ENCODE measurements at regions not wholly inside any gene's neighbourhood (a gene's known extent, or its start where the extent isn't known, plus 50 kb on each side); places are given as distances from the start of the nearest gene placed in this dataset.

DNA sequence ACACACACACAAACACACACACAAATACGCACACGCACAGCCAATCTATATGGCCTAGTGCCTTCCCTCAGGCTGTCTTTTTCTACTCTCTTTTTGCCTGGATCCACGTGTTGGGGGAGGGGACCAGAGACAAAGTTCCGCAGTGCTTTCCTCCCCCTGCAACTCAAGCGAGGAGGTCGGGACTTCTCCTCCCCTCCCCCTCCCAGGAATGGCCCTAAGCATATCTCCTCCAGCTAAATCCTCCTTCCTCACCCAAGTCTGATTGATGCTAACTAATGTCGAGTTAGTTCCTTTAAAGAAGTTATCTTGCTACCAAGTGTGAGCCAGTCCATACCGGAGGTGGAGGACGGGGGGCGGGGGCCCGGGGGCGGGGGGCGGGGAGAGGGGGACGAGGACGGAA, 141.2 kb upstream of the ZIC3 start:
- Histone ChIP-seq H3K27me3 (peaks cover 32% of the 10 kb centered on the region), H3K27ac (no peak overlapping the region), H3K9me3 (no peaks in the 10 kb centered on the region), H3K9ac (ENCODE audit: low read depth in 2 of 2, low read length in 2 of 2) (no peak overlapping the region), H3K4me3 (no peak overlapping the region), H3K4me1 (no peaks in the 10 kb centered on the region), H3K36me3 (no peaks in the 10 kb centered on the region)
- intact Hi-C loops (cut with DNase I): no loop called here
- no peak for DNase-seq
- TF ChIP-seq, protein P1, sequence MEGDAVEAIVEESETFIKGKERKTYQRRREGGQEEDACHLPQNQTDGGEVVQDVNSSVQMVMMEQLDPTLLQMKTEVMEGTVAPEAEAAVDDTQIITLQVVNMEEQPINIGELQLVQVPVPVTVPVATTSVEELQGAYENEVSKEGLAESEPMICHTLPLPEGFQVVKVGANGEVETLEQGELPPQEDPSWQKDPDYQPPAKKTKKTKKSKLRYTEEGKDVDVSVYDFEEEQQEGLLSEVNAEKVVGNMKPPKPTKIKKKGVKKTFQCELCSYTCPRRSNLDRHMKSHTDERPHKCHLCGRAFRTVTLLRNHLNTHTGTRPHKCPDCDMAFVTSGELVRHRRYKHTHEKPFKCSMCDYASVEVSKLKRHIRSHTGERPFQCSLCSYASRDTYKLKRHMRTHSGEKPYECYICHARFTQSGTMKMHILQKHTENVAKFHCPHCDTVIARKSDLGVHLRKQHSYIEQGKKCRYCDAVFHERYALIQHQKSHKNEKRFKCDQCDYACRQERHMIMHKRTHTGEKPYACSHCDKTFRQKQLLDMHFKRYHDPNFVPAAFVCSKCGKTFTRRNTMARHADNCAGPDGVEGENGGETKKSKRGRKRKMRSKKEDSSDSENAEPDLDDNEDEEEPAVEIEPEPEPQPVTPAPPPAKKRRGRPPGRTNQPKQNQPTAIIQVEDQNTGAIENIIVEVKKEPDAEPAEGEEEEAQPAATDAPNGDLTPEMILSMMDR (IDR thresholded peaks at IDR 0.05): no peak

DNA sequence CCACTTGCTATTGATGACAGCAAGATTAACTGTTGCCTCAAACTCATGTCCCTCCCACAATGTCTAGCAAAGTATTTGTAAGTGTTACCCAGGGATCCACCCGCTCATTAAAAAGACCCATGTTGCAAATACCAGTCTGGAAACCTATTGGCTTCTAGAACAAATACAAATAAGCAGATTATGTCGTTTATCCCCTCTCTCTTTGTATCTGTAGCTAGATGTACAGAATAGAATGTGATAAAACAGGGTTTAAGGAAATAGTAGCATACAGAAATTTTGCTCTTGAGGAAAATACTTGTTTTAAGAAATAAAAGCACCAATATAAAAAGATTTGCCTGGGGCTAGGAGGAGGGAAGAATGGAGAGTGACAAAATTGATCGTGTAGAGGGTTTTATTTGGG, 142.7 kb upstream of the ZIC3 start:
- Histone ChIP-seq H3K36me3 (no peaks in the 10 kb centered on the region), H3K9me3 (no peaks in the 10 kb centered on the region), H3K27ac (no peak overlapping the region), H3K27me3 (peaks cover 19% of the 10 kb centered on the region), H3K9ac (ENCODE audit: low read depth in 2 of 2, low read length in 2 of 2) (no peak overlapping the region), H3K4me1 (no peaks in the 10 kb centered on the region), H3K4me3 (no peak overlapping the region)
- TF ChIP-seq, protein P1 (IDR thresholded peaks at IDR 0.05): no peak
- DNase-seq: no peak
- intact Hi-C loops (cut with DNase I): no loop called here

DNA sequence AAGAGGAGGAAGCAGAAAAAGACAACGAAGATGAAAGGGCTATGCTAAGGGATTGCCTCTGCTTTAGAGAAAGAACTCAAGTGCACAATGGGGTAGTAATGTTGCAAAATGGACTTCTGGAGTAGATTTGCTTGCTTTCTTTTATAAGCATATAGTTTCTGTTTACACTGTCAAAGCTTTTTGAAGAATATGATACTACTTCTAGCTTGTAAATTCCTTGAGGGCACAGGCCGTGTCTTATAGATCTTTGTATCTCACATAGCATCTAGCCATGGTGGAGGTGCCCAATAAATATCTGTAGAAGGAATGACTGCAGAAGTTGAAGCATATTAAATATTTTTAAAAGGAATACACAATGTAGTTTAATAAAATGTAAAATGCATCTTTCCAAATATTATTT, 147.8 kb upstream of the ZIC3 start:
- H3K4me1 ChIP-seq: no peaks in the 10 kb centered on the region
- no peak overlapping the region for H3K27ac ChIP-seq
- intact Hi-C loops (cut with DNase I): no loop called here
- TF ChIP-seq, protein P1 (IDR thresholded peaks at IDR 0.05): no peak
- no peaks in the 10 kb centered on the region for H3K27me3 ChIP-seq
- no peaks in the 10 kb centered on the region for H3K9me3 ChIP-seq
- H3K36me3 ChIP-seq: no peaks in the 10 kb centered on the region
- H3K9ac ChIP-seq (ENCODE audit: low read depth in 2 of 2, low read length in 2 of 2): no peak overlapping the region
- no peak overlapping the region for H3K4me3 ChIP-seq
- no peak for DNase-seq

DNA sequence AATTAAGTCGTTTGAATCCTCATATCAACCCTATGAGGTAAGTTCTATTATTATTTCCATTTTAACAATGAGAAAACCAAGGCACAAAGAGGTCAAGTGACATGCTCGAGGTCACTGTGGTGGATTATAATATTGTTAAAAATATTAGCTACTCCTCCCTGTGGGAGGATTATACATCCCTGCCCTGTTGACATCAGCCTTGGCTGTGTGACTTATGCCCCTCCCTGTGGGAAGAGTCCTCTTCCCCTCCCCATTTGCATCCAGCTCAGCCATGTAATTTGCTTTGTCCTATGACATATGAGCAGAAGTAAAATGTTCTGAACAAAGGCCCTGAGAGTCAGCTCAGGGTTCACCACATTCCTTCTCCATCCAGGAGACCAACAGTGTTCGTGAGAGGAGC, 152.7 kb upstream of the ZIC3 start:
- intact Hi-C loops (cut with DNase I): no loop called here
- TF ChIP-seq, protein P1 (IDR thresholded peaks at IDR 0.05): no peak
- Histone ChIP-seq H3K4me3 (no peak overlapping the region), H3K27ac (no peak overlapping the region), H3K9ac (ENCODE audit: low read depth in 2 of 2, low read length in 2 of 2) (no peak overlapping the region), H3K9me3 (no peaks in the 10 kb centered on the region), H3K36me3 (no peaks in the 10 kb centered on the region), H3K27me3 (no peaks in the 10 kb centered on the region), H3K4me1 (no peaks in the 10 kb centered on the region)
- DNase-seq: no peak

DNA sequence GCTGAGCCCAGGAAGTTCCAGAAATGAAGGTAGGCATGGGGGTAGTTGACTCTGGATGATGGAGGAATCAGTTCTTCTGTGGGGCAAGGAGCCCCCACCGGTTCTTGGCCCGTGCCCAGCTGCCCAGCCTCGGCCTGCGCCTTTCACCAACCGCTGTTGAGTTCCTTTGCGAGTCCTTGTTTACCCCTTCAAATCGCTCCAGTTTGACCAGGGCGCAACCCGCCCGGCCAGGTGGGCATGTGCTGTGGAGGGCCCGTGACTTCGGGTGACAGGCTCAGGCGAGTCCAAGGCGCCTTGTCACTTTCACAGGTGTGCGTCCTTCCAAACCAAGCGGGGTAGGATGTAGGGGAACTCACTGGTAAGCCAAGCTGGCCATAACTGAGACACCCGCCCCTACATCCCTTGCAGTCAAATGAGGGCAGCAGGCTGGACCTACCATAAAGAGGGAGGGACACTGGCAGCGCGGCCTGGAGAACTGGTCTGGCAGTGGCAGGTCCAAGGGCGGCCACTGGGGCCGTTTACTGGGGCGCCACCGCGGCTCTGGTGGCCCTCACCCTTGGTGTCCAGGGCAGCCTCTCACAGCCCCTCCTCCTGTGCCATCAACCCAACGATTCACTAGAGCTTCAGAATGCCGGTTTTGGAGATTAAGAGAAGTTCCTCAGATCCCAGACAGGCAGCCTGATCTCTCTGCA, 160.3 kb upstream of the ZIC3 start:
- TF ChIP-seq, protein P1 (IDR thresholded peaks at IDR 0.05): no peak
- DNase-seq: no peak
- H3K27me3 ChIP-seq: no peaks in the 10 kb centered on the region

More for the DNA sequence above, 160.3 kb upstream of the ZIC3 start:
- Histone ChIP-seq H3K9ac (ENCODE audit: low read depth in 2 of 2, low read length in 2 of 2) (no peak overlapping the region), H3K4me3 (no peak overlapping the region), H3K9me3 (no peaks in the 10 kb centered on the region), H3K4me1 (no peaks in the 10 kb centered on the region), H3K36me3 (no peaks in the 10 kb centered on the region), H3K27ac (no peak overlapping the region)
- intact Hi-C loops (cut with DNase I): no loop called here

All from colonic mucosa (tissue), 4 donors.